ENCODE measurements at regions not wholly inside any gene's neighbourhood (a gene's known extent, or its start where the extent isn't known, plus 50 kb on each side); places are given as distances from the start of the nearest gene placed in this dataset.

DNA sequence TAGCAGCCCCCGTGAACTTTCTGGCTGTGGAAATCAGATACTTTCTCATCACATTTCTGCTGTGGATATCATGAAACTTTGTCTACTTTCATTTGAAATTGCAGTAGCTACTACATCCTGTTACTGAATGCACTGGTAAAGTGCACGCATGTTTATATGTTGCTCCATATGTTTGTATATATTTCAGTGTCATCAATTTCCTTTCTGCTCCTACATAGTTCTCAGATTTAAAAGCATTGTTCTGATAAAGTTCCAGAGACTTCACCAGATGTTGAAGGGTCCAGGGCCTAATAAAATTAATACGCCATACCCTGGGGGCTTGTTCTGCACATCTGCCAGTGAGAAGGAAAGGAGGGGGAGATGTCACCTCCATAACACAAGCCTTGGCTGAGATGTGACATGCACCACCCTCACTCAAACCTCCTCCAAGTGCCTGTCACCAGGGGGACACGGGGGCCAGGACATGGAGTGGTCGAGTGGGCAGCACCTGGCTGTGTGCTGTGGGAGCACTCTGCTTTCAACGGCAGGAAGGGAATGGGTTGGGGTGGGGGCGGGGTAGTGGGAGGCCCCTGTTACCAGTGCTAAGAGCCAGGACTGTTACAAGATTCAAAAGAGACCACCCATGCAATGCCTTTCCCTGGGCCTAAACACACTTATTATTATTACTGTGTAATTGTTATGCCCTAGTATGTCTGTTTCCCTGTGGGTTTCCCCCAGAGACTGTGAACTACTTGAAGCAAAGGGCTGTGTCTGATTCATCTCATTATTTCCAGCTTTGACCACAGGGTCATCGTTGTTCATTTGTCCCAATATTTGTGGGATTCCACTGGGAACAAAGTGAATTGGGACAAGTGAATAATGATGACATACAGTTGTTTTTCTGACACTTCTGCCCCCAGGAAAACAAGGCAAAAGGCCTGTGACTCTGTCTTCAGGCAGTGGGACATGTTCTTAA is 193.4 kb downstream of the FOXL1 start:
- DNase-seq (ENCODE audit: low read depth, low spot score) = no peak

GRCh38 chr16:86772671-86773353 is 194.5 kb downstream of the FOXL1 start:
- peak; percentile 45 for DNase-seq (ENCODE audit: low read depth, low spot score)

DNA sequence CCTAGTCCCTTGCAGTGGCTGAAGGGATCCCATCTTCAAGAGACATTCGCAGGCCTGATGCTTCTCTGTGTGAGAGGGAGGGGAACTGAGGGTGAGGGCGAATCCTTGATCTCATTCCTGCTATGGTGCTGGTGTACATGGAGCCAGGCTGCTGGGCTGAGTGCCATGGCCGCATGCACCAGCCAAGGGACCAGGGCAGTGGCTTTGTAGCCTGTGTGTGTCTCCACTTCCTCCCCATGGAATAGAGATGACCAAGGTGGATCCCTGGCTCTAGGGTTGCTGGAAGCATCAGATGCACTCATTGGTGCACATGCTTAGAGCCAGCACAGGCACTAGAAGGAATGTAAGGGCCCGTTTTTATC is 195.0 kb downstream of the FOXL1 start:
- no peak for DNase-seq (ENCODE audit: low read depth, low spot score)

DNA sequence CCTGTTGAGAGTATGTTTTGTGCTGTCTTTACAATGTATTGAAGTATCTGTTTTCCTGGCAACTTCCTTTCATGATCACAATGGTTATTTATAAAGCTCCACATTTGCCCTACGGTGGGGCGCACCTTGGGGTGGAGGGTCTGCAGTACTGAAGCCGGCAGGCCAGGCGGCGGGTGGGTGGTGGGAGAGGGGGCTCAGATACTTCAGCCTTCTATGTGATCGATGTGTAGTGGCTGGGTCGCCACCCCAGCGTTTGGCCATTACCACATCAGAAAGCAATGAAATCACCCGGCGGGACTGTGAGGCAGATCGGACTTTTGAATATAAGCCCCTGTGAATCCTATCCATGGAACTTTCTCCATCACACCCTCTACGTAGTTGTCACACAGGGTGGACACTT is 196.6 kb downstream of the FOXL1 start:
- DNase-seq (ENCODE audit: low read depth, low spot score) = no peak

DNA sequence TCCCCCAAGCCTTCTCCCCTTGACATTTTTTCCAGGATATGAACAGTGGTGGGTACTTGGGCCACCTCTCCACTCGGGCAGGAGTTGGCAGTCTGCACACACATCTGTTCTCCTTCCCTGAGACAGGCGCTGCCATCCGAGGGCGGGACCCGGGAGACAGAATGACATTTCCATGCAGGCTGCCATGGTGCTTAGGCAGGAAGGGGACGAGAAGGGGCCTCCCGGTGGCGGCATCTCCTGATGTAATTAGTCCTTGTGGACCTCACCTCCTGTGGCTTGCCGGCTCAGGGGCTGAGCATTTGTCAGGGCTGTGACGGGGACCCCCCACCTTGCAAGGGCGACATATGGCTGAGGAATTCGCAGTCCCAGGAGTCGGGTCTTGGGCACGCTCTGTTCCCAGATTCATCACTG is 197.2 kb downstream of the FOXL1 start:
- DNase-seq (ENCODE audit: low read depth, low spot score) = no peak

- no peak for DNase-seq (ENCODE audit: low read depth, low spot score)
Measured at GRCh38 chr16:86777381-86777946, 199.1 kb downstream of the FOXL1 start.

DNA sequence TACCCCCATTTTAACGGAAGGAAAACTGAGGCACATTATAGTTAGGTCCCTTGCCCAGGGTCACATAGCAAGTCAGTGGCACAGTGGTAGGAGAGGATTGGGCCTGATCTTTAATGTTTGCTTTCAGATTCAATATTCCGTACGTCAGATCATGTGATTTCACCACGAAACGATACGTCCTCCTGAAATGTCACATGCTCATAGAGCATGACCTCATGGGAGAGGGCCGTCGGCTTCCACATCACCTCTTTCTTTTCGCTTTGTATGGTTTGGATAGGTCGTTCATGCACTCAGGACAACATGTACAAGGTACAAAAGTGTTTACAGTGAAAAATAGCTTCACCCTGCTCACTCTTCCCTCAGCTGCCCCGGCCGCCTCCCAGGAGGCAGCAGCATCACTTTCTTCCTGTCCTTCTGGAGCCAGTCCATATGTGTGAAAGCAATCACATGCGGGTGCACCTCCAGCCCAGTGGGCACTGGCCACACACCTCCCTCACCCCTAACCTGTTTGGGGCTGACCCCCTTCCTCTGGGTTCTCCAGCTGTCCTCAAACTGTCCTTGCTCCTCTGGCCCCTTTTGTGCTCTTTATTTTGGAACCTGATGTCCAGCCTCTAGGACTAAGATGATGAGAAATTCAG is 199.9 kb downstream of the FOXL1 start:
- no peak for DNase-seq (ENCODE audit: low read depth, low spot score)

DNA sequence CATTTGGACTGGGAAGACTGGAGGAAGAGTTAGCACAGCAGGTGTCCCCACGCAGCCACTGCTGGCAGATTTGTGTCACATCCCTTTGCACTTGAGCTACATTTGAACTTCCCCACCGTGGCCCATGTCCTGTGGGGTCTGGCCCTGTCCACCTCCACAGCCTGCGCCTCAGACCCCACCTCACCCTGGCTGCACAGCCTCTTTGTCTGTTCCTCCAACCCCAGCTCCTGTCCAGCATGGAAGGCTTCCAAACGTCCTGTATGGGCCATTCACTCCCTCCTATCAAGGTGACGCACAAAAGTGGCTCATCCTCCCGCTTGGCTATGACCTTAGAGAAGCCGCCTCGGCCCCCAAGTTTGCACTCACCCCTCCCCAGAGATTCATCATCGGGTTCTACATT is 200.6 kb downstream of the FOXL1 start:
- no peak for DNase-seq (ENCODE audit: low read depth, low spot score)

- no peak for DNase-seq (ENCODE audit: low read depth, low spot score)
Measured at GRCh38 chr16:86781046-86781445, 202.7 kb downstream of the FOXL1 start.

- DNase-seq (ENCODE audit: low read depth, low spot score) = no peak
Measured at GRCh38 chr16:86783636-86784626, 205.6 kb downstream of the FOXL1 start.

DNA sequence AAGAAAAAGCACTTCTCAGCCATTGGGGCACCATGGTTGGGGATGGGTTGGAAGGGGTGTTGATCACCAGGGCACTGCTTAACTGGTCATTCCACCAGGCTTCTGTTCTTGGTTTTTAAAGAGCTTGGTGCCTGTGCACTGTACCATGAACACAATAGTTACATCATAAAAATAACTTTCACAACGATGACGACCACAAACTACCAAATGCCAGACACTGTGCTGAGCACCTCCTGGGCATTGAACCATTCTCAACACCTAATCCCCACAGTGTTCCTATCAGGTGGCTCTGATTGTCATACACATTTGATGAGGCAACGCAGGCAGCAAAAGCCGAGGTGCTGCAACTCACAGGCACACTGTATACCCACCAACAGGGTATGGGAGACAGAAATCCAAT is 208.0 kb downstream of the FOXL1 start:
- DNase-seq (ENCODE audit: low read depth, low spot score) = no peak

GRCh38 chr16:86786994-86787393 is 208.6 kb downstream of the FOXL1 start:
- DNase-seq (ENCODE audit: low read depth, low spot score) = no peak

GRCh38 chr16:86787538-86787937 is 209.2 kb downstream of the FOXL1 start:
- DNase-seq (ENCODE audit: low read depth, low spot score) = no peak

GRCh38 chr16:86789621-86790051 is 211.3 kb downstream of the FOXL1 start:
- peak; percentile 64 for DNase-seq (ENCODE audit: low read depth, low spot score)

DNA sequence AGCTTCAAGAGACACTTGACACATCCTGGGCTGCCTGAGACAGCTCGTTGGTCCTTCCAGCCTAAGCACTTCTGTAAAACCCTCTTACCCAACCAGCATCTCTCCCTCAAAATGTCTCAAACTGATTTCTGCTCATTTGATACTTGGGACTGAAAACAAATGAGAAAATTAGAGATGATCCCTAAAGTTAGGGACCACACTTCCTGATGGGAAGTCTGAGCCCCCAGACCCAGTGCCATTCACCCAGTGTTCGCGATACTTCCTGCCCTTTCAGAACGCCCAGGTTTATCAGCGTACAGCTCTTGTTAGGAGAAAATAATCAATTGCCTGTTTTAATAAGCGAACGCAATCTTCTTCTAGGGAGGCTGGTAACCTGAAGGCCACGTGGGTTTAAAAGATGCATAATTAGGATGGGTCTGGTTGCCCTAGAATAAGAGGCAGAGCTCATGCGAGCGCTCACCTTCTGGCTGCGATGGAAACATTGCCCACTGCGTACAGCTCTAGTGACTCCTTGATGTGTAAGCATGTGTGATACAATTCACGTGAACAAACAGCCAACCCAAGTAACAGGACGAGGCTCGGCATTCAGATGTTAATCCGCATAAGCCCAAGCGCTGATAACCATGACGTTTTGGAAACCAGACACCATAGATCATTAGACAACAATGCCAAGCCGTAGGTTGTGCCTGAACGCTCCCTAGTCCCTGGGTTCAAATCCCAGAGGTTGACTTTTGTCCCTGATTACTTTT is 213.1 kb downstream of the FOXL1 start:
- peak; percentile 69 for DNase-seq (ENCODE audit: low read depth, low spot score)

GRCh38 chr16:86794216-86794864 is 216.0 kb downstream of the FOXL1 start:
- no peak for DNase-seq (ENCODE audit: low read depth, low spot score)

DNA sequence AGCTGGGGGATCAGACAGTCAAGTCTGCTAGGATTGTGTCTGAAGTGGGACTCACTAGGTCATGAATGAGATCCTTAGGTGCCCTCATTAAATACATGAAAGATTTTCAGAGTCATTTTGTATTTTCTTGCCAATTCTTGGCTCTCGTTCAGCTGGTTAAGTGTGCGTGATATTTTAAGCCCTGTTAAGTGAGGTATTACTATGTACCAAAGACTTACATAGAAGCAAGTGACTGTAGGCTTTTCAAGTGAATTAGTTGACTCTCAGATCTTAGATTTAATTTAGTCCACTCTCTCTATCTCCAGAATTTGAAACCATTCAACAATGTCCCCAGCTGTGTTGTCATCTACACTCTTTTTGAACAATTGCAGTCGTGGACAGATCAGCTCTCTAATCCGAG is 219.4 kb downstream of the FOXL1 start:
- no peak for DNase-seq (ENCODE audit: low read depth, low spot score)

DNA sequence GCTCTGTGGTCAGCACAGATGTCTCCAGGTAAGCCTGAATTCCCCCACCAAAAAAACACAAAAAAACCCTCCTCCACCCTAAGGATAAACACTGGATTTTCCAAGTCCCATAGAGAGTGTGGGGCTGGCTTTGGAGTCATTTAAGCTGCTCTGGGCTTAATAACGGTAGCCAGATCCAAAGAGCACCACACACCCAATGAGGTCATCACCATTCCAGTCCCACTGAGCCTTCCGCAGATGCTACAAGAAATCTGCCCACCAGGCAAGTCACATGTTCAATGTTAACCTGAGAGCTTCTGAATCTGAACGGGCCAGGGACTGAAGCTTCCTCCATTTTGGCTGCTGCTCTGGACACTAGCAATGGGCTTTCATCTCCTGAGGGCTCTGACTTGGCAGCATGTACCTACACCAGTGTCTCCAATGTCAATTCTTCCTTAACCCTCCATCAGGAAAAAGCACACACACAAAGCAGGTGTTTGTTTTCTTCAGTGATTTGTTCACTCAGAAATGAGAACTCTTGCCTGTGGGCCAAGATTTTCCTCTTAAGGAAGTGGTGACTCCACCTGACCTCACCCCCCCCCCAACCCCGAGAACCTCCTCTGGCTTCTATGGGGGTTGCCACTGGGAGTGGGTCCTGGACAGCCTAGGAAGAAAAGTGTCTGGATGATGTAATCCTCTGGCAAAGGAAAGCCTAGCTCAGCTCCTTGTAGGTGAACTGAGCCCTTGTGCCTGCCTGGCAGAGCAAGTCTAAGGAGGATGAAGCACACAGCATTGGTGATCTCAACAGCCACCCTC is 220.1 kb downstream of the FOXL1 start:
- DNase-seq (ENCODE audit: low read depth, low spot score) = peak; percentile 37

DNA sequence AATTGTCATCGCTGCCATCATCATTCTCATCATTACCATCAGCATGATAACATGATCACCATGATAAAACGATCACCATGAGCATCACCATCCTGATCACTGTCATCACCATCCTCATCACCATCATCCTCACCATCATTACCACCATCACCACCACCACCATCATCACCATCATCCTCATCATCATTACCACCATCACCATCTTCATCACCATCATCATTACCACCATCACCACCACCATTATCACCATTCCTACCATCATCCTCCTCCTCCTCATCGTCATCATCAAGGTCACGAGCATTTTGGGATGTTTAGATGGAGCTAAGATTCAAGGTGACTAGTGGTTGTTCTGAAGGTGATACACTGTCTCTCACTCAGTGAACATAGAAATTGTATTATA is 221.0 kb downstream of the FOXL1 start:
- DNase-seq (ENCODE audit: low read depth, low spot score) = no peak
